HG03439 (cell line): ENCODE measurements at regions not wholly inside any gene's neighbourhood (a gene's known extent, or its start where the extent isn't known, plus 50 kb on each side); places are given as distances from the start of the nearest gene placed in this dataset.
"Not testable (repeated sequence)": the region's sequence is repeated elsewhere in the genome, so short reads cannot be mapped to it uniquely, and the experiment has no call there.

Experiments used
- ATAC-seq: cut with Tn5 transposase; IDR thresholded peaks from one replicate; pipeline ENCODE4 v1.9.1; 2021; ENCODE audit warnings: mild to moderate bottlenecking, moderate library complexity; ENCODE audit not compliant: unreplicated experiment

DNA sequence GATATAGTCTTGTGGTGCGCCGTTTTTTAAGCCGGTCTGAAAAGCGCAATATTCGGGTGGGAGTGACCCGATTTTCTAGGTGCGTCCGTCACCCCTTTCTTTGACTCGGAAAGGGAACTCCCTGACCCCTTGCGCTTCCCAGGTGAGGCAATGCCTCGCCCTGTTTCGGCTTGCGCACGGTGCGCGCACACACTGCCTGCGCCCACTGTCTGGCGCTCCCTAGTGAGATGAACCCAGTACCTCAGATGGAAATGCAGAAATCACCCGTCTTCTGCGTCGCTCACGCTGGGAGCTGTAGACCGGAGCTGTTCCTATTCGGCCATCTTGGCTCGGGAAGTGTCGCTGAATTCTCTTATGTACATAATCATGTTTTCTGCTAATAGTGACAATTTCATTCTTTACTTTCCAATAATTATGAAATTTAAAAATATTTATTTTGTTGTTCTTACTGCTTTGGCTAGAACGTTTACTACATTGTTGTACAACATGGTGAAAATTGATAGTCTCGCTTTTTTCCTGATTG lies 61.2 kb upstream of the MINDY3 start:
- not testable (repeated sequence) for ATAC-seq

- ATAC-seq, result no peak
Observed at GRCh38 chr10:15931376-15931775, 71.1 kb upstream of the MINDY3 start.

DNA sequence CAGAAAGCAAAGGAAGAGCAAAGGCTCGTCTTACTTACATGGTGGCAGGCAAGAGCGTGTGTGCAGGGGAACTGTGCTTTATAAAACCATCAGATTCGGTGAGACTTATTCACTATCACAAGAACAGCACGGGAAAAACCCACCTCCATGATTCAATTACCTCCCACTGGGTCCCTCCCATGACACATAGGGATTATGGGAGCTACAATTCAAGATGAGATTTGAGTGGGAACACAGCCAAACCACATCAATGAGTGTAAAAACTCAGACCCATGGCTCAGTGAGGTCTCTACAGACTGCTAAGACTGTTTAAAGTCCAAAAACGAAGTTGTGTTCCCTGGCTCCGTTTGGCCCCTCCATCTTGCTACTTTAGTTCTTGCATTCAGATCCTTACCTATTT lies 79.2 kb upstream of the MINDY3 start:
- ATAC-seq, result not testable (repeated sequence)

DNA sequence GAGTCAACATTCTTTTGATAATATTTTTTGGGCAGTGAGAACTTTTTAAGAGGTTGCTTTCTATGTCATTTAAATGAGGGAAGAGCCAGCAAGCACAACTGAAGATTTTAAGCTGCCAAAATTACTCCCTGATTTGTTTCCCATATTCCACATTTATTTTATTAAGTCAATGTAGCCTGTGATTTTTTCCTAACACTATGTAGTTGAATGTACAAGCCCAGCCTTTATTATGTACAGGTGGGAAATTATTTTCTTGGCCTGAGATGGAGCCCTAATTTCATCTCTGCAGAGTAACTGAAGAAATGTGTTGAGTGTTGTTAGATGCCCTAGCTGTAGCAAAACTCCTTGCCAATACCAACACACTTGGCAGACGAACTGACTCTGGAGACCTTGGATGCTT lies 83.1 kb upstream of the MINDY3 start:
- no peak for ATAC-seq

GRCh38 chr10:15954188-15954587 lies 93.9 kb upstream of the MINDY3 start:
- no peak for ATAC-seq

DNA sequence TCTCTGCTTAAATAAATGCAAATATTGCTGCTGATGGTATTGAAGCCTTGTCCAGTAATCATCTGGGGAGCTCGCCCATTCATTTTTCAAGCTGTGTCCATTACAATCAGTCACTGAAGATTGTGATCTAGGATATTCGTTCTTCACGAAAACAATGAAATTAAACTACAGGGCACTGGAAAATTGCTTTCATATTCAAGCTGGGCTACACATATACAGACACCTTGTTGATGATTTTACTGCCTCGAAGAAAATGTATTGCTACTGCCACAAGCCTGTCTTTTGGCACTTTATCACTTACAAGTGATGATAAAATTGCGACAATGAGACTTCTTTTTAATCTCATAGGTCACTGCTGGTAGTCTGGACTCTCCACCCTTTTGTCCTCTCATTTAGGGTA lies 100.0 kb upstream of the MINDY3 start:
- ATAC-seq, result no peak

DNA sequence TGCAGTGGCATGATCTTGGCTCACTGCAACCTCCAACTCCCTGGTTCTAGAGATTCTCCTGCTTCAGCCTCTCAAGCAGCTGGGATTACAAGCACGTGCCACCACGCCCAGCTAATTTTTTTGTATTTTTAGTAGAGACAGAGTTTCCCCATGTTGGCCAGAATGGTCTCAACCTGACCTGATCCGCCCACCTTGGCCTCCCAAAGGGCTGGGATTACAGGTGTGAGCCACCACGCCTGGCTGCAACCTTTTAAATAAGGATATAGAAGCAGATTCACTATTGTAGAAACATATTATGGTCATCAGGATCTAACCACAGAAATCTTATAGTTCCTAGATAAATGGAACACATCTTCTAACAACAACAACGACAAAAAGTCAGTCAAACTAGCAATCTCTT lies 112.4 kb upstream of the MINDY3 start:
- not testable (repeated sequence) for ATAC-seq

DNA sequence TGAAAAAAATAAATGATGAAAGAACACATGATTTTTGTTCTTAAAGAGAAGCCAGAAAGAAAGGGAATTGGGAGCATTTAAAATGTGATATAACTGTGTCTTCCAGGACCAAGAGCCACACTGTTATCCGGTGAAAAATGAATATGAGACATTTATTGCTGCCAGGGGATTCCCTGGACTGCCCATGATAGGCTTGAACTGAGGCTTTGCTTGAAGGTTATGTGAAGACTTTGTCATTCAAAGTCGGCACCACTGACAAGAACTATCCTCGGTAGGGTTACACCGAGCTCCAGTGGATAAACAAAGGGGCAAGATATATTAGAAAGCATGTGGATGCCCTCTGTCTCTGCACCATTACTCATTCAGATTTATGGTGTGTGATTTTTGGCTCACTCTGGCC lies 125.4 kb upstream of the MINDY3 start:
- no peak for ATAC-seq

GRCh38 chr10:15990535-15991129 lies 130.3 kb upstream of the MINDY3 start:
- ATAC-seq, result no peak

DNA sequence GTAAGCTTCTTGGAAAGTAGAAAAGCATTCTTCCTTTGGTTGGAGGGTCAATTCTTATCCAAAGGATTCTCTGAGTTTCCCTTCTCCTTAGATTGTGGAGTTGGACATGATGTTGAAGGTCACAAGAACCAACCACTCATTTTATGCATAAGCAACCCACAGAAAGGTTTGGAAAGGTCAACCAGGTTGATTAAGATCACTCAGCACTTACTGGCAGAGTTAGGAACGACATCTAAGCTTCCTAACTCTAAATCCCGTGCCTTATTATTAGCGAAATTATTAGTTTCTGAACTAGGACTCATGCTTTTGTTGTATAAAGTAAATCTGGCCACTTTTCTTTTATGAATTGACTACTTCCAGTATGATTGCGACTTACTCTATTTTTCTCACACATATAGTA lies 137.0 kb upstream of the MINDY3 start:
- no peak for ATAC-seq

GRCh38 chr10:16001581-16001980 lies 141.3 kb upstream of the MINDY3 start:
- ATAC-seq, result no peak

- no peak for ATAC-seq
Observed at GRCh38 chr10:16009785-16010184, 149.5 kb upstream of the MINDY3 start.

GRCh38 chr10:16011548-16011947 lies 151.2 kb upstream of the MINDY3 start:
- ATAC-seq, result no peak

DNA sequence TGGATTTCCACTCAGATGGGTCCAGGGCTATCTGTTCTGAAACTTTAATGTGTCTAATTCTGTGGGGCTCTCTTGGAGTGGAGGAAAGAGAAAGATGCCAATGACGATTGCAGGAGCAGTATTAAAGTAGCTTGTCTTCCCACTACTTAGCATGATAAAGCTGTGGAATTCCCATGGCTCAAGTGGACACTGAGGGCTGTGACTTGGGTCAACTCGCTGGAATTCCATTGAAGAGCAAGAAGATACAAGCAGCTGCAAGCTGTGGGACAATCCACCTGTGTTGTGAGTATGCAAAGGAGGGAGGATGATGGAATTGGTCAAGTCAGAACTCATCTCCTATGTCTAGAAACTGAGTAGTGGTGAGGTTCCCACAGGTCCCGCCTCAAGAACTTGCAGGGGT lies 154.2 kb upstream of the MINDY3 start:
- no peak for ATAC-seq

DNA sequence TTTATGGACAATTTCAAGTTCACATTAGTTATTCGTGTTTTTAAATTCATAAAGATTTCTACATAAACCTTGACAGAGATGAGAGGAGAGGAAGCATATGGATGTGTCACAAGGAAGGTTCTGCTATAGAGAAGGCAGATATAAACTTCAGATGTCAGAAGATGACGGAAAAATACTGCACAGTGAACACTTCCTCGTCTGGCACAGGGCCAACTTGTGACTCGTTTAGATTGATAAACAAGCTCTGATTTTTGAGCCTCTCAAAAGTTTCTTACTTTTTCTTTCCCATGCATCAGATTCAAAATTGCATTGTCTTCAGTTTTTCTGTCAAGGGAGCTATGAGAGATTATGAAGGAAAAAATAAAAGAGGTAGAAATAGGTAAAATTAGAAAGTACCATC lies 156.4 kb upstream of the MINDY3 start:
- no peak for ATAC-seq

- no peak for ATAC-seq
Observed at GRCh38 chr10:16020836-16021235, 160.5 kb upstream of the MINDY3 start.

GRCh38 chr10:16026832-16027231 lies 166.5 kb upstream of the MINDY3 start:
- ATAC-seq, result not testable (repeated sequence)

DNA sequence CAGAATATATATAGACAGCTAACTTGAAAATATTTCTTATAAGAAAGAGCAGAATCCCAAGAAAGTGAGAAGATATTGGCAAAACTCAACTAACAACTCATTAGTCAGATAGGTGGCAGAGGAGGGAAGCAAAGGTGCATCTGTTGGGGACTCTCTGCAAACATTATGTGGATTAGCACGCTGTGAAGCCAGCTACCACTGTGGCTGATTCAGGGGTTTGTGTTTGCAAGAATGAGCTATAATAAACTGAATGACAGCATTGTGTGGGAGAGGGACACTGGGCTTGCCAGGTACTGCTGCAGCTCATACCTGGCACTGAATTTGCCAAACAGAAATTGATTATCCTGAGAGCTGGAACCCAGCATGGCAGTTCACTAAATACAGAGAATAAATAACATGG lies 170.3 kb upstream of the MINDY3 start:
- ATAC-seq, result no peak

GRCh38 chr10:16049050-16049449 lies 188.7 kb upstream of the MINDY3 start:
- ATAC-seq, result no peak

GRCh38 chr10:16049782-16050181 lies 189.5 kb upstream of the MINDY3 start:
- ATAC-seq, result no peak

DNA sequence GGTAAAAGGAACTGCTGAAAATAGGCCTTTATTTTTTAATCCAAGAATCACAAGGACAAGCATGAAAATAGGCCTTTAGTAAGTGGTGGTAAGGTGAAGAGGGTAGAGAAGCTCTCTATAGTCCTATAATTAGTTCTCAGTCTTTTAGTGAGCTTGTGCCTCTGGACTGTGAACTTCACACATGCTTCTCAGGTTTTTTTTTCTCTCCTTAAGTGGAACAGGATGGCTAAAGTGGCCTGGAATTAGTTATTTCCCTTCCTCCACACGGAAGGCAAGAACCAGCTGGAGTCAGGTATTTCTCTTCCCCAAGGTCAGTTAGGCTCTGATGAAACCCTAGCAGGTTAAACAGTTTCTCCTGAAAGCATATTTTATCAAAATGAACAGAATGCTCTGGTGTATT lies 203.0 kb upstream of the MINDY3 start:
- no peak for ATAC-seq

DNA sequence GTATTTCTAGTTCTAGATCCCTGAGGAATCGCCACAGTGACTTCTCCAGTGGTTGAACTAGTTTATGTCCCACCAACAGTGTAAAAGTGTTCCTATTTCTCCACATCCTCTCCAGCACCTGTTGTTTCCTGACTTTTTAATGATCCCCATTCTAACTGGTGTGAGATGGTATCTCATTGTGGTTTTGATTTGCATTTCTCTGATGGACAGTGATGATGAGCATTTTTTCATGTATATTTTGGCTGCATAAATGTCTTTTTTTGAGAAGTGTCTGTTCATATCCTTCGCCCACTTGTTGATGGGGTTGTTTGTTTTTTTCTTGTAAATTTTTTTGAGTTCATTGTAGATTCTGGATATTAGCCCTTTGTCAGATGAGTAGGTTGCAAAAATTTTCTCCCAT lies 223.2 kb upstream of the MINDY3 start:
- not testable (repeated sequence) for ATAC-seq

GRCh38 chr10:16105082-16105481 lies 244.8 kb upstream of the MINDY3 start:
- ATAC-seq, result no peak
